ENCODE measurements at regions not wholly inside any gene's neighbourhood (a gene's known extent, or its start where the extent isn't known, plus 50 kb on each side); places are given as distances from the start of the nearest gene placed in this dataset.

DNA sequence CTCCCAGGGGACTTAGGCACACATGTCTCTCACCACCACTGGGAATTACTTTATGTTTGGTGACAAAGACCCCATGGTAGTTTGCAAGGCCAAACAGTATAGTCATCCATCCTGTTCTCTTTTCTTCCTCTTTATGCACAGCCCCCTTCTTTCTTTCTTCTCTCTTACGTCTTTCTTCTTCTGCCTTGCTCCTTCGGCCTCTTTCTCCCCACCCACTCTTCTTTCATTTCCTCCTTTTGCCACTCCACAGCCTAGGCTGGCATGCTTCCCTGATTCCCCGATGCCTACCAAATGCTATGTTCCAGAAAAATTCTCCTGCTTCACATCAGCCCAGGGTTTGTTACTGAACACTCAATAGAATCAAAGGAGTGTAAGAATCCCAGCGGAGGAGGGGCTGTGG is 62.4 kb upstream of the MKLN1 start:
- Histone ChIP-seq H3K9ac (ENCODE audit: low read length) (no peak overlapping the region), H3K9me3 (ENCODE audit: control extremely low read depth in 1 of 3, control insufficient read depth in 2 of 3, insufficient read depth in 1 of 3, low read length in 2 of 3) (no peaks in the 10 kb centered on the region), H3K36me3 (replicated peaks in 1 of 2; ENCODE audit: control extremely low read depth in 1 of 2, control insufficient read depth in 1 of 2, extremely low read depth in 1 of 2, insufficient read depth in 2 of 2, low read length in 1 of 2) (no peaks in the 10 kb centered on the region), H2AFZ (ENCODE audit: insufficient read depth, low read depth, low read length, poor library complexity, severe bottlenecking) (no peak overlapping the region), H3K27me3 (replicated peaks in 1 of 4; ENCODE audit: control extremely low read depth in 1 of 4, control insufficient read depth in 3 of 4, insufficient read depth in 4 of 4, low read length in 3 of 4) (no peaks in the 10 kb centered on the region), H4K20me1 (ENCODE audit: control insufficient read depth, insufficient read depth, low read length, poor library complexity, severe bottlenecking) (no peaks in the 10 kb centered on the region), H3K27ac (ENCODE audit: low read length in 2 of 2) (no peak overlapping the region), H3K4me3 (ENCODE audit: control extremely low read depth in 1 of 5, extremely low read depth in 1 of 5, insufficient read depth in 1 of 5, low read depth in 2 of 5, low read length in 4 of 5) (no peak overlapping the region), H3K79me2 (ENCODE audit: control insufficient read depth, insufficient read depth, low read length) (no peaks in the 10 kb centered on the region), H3K4me1 (ENCODE audit: control insufficient read depth in 2 of 2, insufficient read depth in 2 of 2, low read length in 2 of 2) (peaks cover 5 to 6% of the 10 kb centered on the region in 2 donors), H3K4me2 (replicated peaks; ENCODE audit: low read depth, low read length, poor library complexity, severe bottlenecking) (no peak overlapping the region)
- no peak for ATAC-seq (ENCODE audit: low read depth)
- Mint-ChIP-seq H3K27ac (no peak overlapping the region), H3K9me3 (ENCODE audit: insufficient read depth) (no peaks in the 10 kb centered on the region), H3K4me3 (no peak overlapping the region), H3K27me3 (no peaks in the 10 kb centered on the region), H3K4me1 (peaks cover 10% of the 10 kb centered on the region)
- WGBS (ENCODE audit: insufficient coverage), result 24% methylated on average over 3 of the region's 4 CpGs
- TF ChIP-seq CTCF (IDR thresholded peaks at IDR 0.05) (no peak), EZH2 (IDR thresholded peaks at IDR 0.05; ENCODE audit: borderline replicate concordance, insufficient read depth, low read depth, low read length, poor library complexity, severe bottlenecking) (no peak)
- peak; percentile 12 for DNase-seq
- POLR2A ChIA-PET, result interaction anchor here (0.9 kb wide), 1 partner anchor 159 kb away, joined by 3 read pairs; no protein-coding TSS in a partner anchor
- CTCF ChIA-PET, result no interaction called here
- intact Hi-C loops (cut with micrococcal nuclease), result no loop called here

DNA sequence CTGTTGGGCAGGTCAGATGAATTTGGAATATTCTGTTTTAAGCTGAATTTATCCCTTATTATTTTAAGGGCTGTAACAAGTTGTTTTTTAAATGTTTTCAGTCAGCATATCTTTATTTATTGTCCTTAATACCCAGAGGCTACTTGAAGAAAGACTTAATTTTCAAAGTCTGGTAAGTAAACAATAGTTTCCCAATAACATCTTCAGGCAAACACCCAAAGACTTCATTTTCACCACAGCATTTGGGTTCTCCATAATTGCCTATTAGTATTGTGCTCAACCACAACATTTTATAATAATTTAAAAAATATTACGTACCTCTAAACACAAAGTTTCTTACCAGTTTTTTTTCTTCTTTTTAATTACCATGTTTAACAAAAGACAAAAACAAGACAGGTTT is 60.0 kb upstream of the MKLN1 start:
- Histone ChIP-seq H4K20me1 (ENCODE audit: control insufficient read depth, insufficient read depth, low read length, poor library complexity, severe bottlenecking) (no peaks in the 10 kb centered on the region), H3K4me3 (ENCODE audit: control extremely low read depth in 1 of 5, extremely low read depth in 1 of 5, insufficient read depth in 1 of 5, low read depth in 2 of 5, low read length in 4 of 5) (no peak overlapping the region), H2AFZ (ENCODE audit: insufficient read depth, low read depth, low read length, poor library complexity, severe bottlenecking) (no peak overlapping the region), H3K36me3 (replicated peaks in 1 of 2; ENCODE audit: control extremely low read depth in 1 of 2, control insufficient read depth in 1 of 2, extremely low read depth in 1 of 2, insufficient read depth in 2 of 2, low read length in 1 of 2) (no peaks in the 10 kb centered on the region), H3K4me1 (ENCODE audit: control insufficient read depth in 2 of 2, insufficient read depth in 2 of 2, low read length in 2 of 2) (peaks cover 5 to 6% of the 10 kb centered on the region in 2 donors), H3K9ac (ENCODE audit: low read length) (no peak overlapping the region), H3K4me2 (replicated peaks; ENCODE audit: low read depth, low read length, poor library complexity, severe bottlenecking) (no peak overlapping the region), H3K9me3 (ENCODE audit: control extremely low read depth in 1 of 3, control insufficient read depth in 2 of 3, insufficient read depth in 1 of 3, low read length in 2 of 3) (peaks cover 0 to 3% (median 0%) of the 10 kb centered on the region in 3 donors), H3K27me3 (replicated peaks in 1 of 4; ENCODE audit: control extremely low read depth in 1 of 4, control insufficient read depth in 3 of 4, insufficient read depth in 4 of 4, low read length in 3 of 4) (no peaks in the 10 kb centered on the region), H3K79me2 (ENCODE audit: control insufficient read depth, insufficient read depth, low read length) (no peaks in the 10 kb centered on the region), H3K27ac (ENCODE audit: low read length in 2 of 2) (no peak overlapping the region)
- CTCF ChIA-PET, result no interaction called here
- TF ChIP-seq CTCF (IDR thresholded peaks at IDR 0.05), result no peak
- no peak for TF ChIP-seq EZH2 (IDR thresholded peaks at IDR 0.05; ENCODE audit: borderline replicate concordance, insufficient read depth, low read depth, low read length, poor library complexity, severe bottlenecking)
- Mint-ChIP-seq H3K27me3 (no peaks in the 10 kb centered on the region), H3K27ac (no peak overlapping the region), H3K4me3 (no peak overlapping the region), H3K4me1 (peaks cover 10% of the 10 kb centered on the region), H3K9me3 (ENCODE audit: insufficient read depth) (no peaks in the 10 kb centered on the region)
- intact Hi-C loops (cut with micrococcal nuclease), result no loop called here
- DNase-seq (no peak), ATAC-seq (ENCODE audit: low read depth) (no peak)
- WGBS (ENCODE audit: insufficient coverage), result no CpG with 5 or more reads among the region's 1 CpG
- POLR2A ChIA-PET, result no interaction called here

Measured in B cell (primary cell).